H1 (cell line): ENCODE measurements at regions not wholly inside any gene's neighbourhood (a gene's known extent, or its start where the extent isn't known, plus 50 kb on each side); places are given as distances from the start of the nearest gene placed in this dataset.

ENCODE experiments used
- CTCF ChIA-PET: fragments of 300-600 bp; sonication (Branson Sonifier 250); formaldehyde crosslinking; loops from one replicate; lab custom pipeline; 2021; ENCODE audit not compliant: partially characterized antibody; lab: Charles Lee
- POLR2A ChIA-PET: fragments of 300-600 bp; sonication (Branson Sonifier 250); formaldehyde crosslinking; loops from one replicate; lab custom pipeline; 2021; ENCODE audit warnings: inconsistent platforms; ENCODE audit not compliant: partially characterized antibody; lab: Charles Lee
- DNase-seq, 2 experiments: peaks; one replicate each; pipeline versions ENCODE4 v3.0.0 to v3.0.0-alpha.2; 2010 to 2022; ENCODE audit warnings: low spot score in 2 of 2, low read depth in 1 of 2, mixed read lengths in 1 of 2
- FAIRE-seq: peaks from 2 replicates; lab custom pipeline; 2011; peaks lifted over from hg19 to GRCh38; lab: Jason Lieb, UNC
- H2AFZ ChIP-seq: 2 replicates; pipeline ENCODE4 v1.8.1; 2012; ENCODE audit warnings: low read length, inconsistent platforms
- H2AK5ac ChIP-seq: 2 replicates; pipeline ENCODE4 v1.6.1; 2013; ENCODE audit warnings: low read depth, low read length
- H2BK120ac ChIP-seq: replicated peaks from 2 replicates; pipeline ENCODE3; 2013; ENCODE audit warnings: low read depth, low read length, inconsistent platforms
- H2BK12ac ChIP-seq: 2 replicates; pipeline ENCODE4 v1.6.1; 2013; ENCODE audit warnings: low read depth, low read length
- H2BK15ac ChIP-seq: 2 replicates; pipeline ENCODE4 v1.6.1; 2013; ENCODE audit warnings: low read length
- H2BK20ac ChIP-seq: 2 replicates; pipeline ENCODE4 v1.6.1; 2013; ENCODE audit warnings: low read length
- H2BK5ac ChIP-seq: 2 replicates; pipeline ENCODE4 v1.6.1; 2013; ENCODE audit warnings: low read depth, low read length
- H3K14ac ChIP-seq: 2 replicates; pipeline ENCODE4 v1.6.1; 2013; ENCODE audit warnings: inconsistent platforms; ENCODE audit not compliant: insufficient read length
- H3K18ac ChIP-seq: 2 replicates; pipeline ENCODE4 v1.6.1; 2013; ENCODE audit warnings: low read length; ENCODE audit errors: extremely low read depth
- H3K23ac ChIP-seq: 2 replicates; pipeline ENCODE4 v1.6.1; 2013; ENCODE audit warnings: inconsistent platforms; ENCODE audit not compliant: insufficient read length
- H3K23me2 ChIP-seq: 2 replicates; pipeline ENCODE4 v1.6.1; 2013; ENCODE audit warnings: low read depth, low read length
- H3K27ac ChIP-seq: 2 replicates; pipeline ENCODE4 v1.6.1; 2011; ENCODE audit warnings: low read depth, low read length, inconsistent platforms
- H3K27me3 ChIP-seq, 4 experiments: replicated peaks in 1 of 4; 1 replicate in 1 of 4; 2 replicates in 3 of 4; pipeline versions ENCODE4 v1.6.1 to v1.8.1; 2011 to 2013; ENCODE audit warnings: low read length in 3 of 4, mild to moderate bottlenecking in 3 of 4, inconsistent platforms in 2 of 4, mixed read lengths in 2 of 4, moderate library complexity in 1 of 4; ENCODE audit not compliant: control insufficient read depth in 3 of 4, insufficient read depth in 3 of 4; ENCODE audit errors: extremely low read depth in 1 of 4
- H3K36me3 ChIP-seq, 4 experiments: 2 replicates each; pipeline versions ENCODE4 v1.6.1 to v1.8.1; 2011 to 2013; ENCODE audit warnings: mild to moderate bottlenecking in 4 of 4, low read length in 3 of 4, moderate library complexity in 2 of 4, control low read depth in 1 of 4, inconsistent platforms in 1 of 4; ENCODE audit not compliant: insufficient read depth in 4 of 4, control insufficient read depth in 2 of 4
- H3K4ac ChIP-seq: replicated peaks from 2 replicates; pipeline ENCODE3; 2013; ENCODE audit warnings: low read length, low read depth, mixed read lengths, inconsistent platforms; ENCODE audit not compliant: insufficient read length
- H3K4me1 ChIP-seq, 4 experiments: replicated peaks in 1 of 4; 1 replicate in 1 of 4; 2 replicates in 3 of 4; pipeline versions ENCODE4 v1.6.1 to v1.8.1; 2011 to 2013; ENCODE audit warnings: low read length in 3 of 4, inconsistent platforms in 2 of 4, mixed read lengths in 1 of 4; ENCODE audit not compliant: insufficient read depth in 4 of 4, control insufficient read depth in 3 of 4
- H3K4me2 ChIP-seq, 2 experiments: 2 replicates each; pipeline versions ENCODE4 v1.6.1 to v1.8.1; 2011 to 2013; ENCODE audit warnings: low read depth in 2 of 2, low read length in 2 of 2, control low read depth in 1 of 2, inconsistent platforms in 1 of 2, mild to moderate bottlenecking in 1 of 2; ENCODE audit not compliant: insufficient read depth in 1 of 2
- H3K4me3 ChIP-seq, 4 experiments: fragments of 200-600, 300-600 bp in 1 of 4; sonication (generic), shearing (Covaris generic), sonication (Bioruptor Twin) in 1 of 4; 2 replicates each; pipeline versions ENCODE4 v1.5.1 to v1.8.1; 2011 to 2016; ENCODE audit warnings: low read length in 4 of 4, low read depth in 3 of 4, control low read depth in 2 of 4, inconsistent platforms in 2 of 4, mild to moderate bottlenecking in 2 of 4, mixed read lengths in 1 of 4, moderate library complexity in 1 of 4; ENCODE audit not compliant: insufficient read depth in 2 of 4; ENCODE audit errors: extremely low read depth in 1 of 4
- H3K56ac ChIP-seq: replicated peaks from 2 replicates; pipeline ENCODE3; 2013; ENCODE audit warnings: low read depth, mild to moderate bottlenecking, mixed read lengths, low read length, inconsistent platforms; ENCODE audit not compliant: insufficient read length
- H3K79me1 ChIP-seq: 2 replicates; pipeline ENCODE4 v1.6.1; 2013; ENCODE audit warnings: low read depth, low read length, control low read depth
- H3K79me2 ChIP-seq, 2 experiments: 2 replicates each; pipeline versions ENCODE4 v1.6.1 to v1.8.1; 2012 to 2013; ENCODE audit warnings: low read length in 2 of 2, mild to moderate bottlenecking in 2 of 2, inconsistent platforms in 1 of 2; ENCODE audit not compliant: insufficient read depth in 2 of 2, control insufficient read depth in 1 of 2
- H3K9ac ChIP-seq, 4 experiments: replicated peaks in 1 of 4; 1 replicate in 1 of 4; 2 replicates in 3 of 4; pipeline versions ENCODE4 v1.6.1 to v1.8.1; 2011 to 2013; ENCODE audit warnings: low read depth in 3 of 4, low read length in 3 of 4, control low read depth in 2 of 4, mild to moderate bottlenecking in 2 of 4, moderate library complexity in 2 of 4, inconsistent platforms in 1 of 4; ENCODE audit errors: extremely low read depth in 1 of 4
- H3K9me3 ChIP-seq, 2 experiments: 2 replicates each; pipeline versions ENCODE4 v1.6.1 to v1.8.1; 2012 to 2013; ENCODE audit warnings: mild to moderate bottlenecking in 2 of 2, moderate library complexity in 2 of 2, control low read depth in 1 of 2, inconsistent platforms in 1 of 2, low read depth in 1 of 2, low read length in 1 of 2, mixed read lengths in 1 of 2; ENCODE audit not compliant: insufficient read depth in 2 of 2
- H4K20me1 ChIP-seq, 2 experiments: replicated peaks in 1 of 2; 2 replicates each; pipeline versions ENCODE3 to v1.8.1; 2011 to 2013; ENCODE audit warnings: inconsistent platforms in 2 of 2, low read length in 2 of 2, mild to moderate bottlenecking in 1 of 2; ENCODE audit not compliant: insufficient read depth in 2 of 2, control insufficient read depth in 1 of 2
- H4K5ac ChIP-seq: 2 replicates; pipeline ENCODE4 v1.6.1; 2013; ENCODE audit warnings: low read length, low read depth, mixed read lengths, inconsistent platforms; ENCODE audit not compliant: insufficient read length
- H4K8ac ChIP-seq: 2 replicates; pipeline ENCODE4 v1.8.0; 2013; ENCODE audit warnings: mild to moderate bottlenecking, moderate library complexity, low read length, inconsistent platforms; ENCODE audit not compliant: insufficient read depth; ENCODE audit errors: extremely low read depth
- H4K91ac ChIP-seq: replicated peaks from 2 replicates; pipeline ENCODE3; 2013; ENCODE audit warnings: low read length, mixed read lengths, inconsistent platforms; ENCODE audit not compliant: insufficient read length
- BACH1 ChIP-seq: IDR thresholded peaks from 2 replicates; pipeline ENCODE4 v1.6.1; 2012; ENCODE audit warnings: low read length, improper control_type of control experiment
- EGR1 ChIP-seq: IDR thresholded peaks from 2 replicates; pipeline ENCODE4 v1.6.1; 2011; ENCODE audit warnings: low read depth, low read length, borderline replicate concordance
- KDM1A ChIP-seq: fragments of 200-600, 300-600 bp; sonication (generic); IDR thresholded peaks from 2 replicates; pipeline ENCODE4 v1.7.1; 2016; ENCODE audit warnings: mild to moderate bottlenecking, low read length, borderline replicate concordance
- NANOG ChIP-seq: IDR thresholded peaks from 2 replicates; pipeline ENCODE4 v1.6.1; 2011; ENCODE audit warnings: low read length, low read depth, mild to moderate bottlenecking, inconsistent platforms; ENCODE audit not compliant: insufficient read depth, poor library complexity, severe bottlenecking
- NRF1 ChIP-seq: IDR thresholded peaks from 2 replicates; pipeline ENCODE4 v1.6.1; 2011; ENCODE audit warnings: mild to moderate bottlenecking, low read depth, low read length, improper control_type of control experiment
- PHF8 ChIP-seq: fragments of 200-600 bp; sonication (generic); conservative IDR thresholded peaks from 2 replicates; pipeline ENCODE4 v1.7.1; 2012; ENCODE audit warnings: low read depth, mild to moderate bottlenecking, inconsistent platforms, low read length, moderate library complexity
- WGBS, 2 experiments: shearing (Covaris generic) in 1 of 2; methylation state at CpG; one replicate each; pipeline versions ENCODE4 v1.1.6 to v1.1.7; 2013 to 2015; ENCODE audit warnings: low lambda C conversion rate in 2 of 2, mixed read lengths in 2 of 2, inconsistent platforms in 1 of 2, low coverage in 1 of 2, missing lambda C conversion rate in 1 of 2; ENCODE audit not compliant: insufficient replicate concordance in 2 of 2, insufficient coverage in 1 of 2, insufficient read length in 1 of 2; ENCODE audit errors: extremely low coverage in 1 of 2, missing lambda C conversion rate in 1 of 2; 5-methylcytosine and 5-hydroxymethylcytosine counted together

DNA sequence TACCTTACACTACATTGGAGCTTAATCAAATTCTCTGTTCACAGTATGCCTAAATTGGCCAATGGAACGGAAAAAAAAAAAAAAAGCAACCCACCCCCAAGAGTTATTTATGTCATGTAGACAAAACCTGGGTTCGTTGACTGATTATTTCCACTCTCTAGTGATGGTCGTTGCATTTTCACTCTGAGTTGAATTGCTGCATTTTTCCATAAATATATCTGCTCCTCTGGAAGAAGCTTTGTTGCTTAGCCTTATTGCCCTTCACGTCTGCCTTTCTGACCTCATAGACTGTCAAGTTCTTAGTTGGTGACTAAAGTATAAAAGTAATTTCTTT, 90.2 kb upstream of the RUNX1 start:
- no peak overlapping the region for H4K91ac ChIP-seq
- H2BK5ac ChIP-seq, result no peak overlapping the region
- H3K27me3 ChIP-seq, result no peaks in the 10 kb centered on the region
- no peaks in the 10 kb centered on the region for H3K4me1 ChIP-seq
- H3K27ac ChIP-seq, result no peak overlapping the region
- H2BK20ac ChIP-seq, result no peak overlapping the region
- H4K5ac ChIP-seq, result no peak overlapping the region
- no peaks in the 10 kb centered on the region for H3K23me2 ChIP-seq
- no peak for DNase-seq
- no peak overlapping the region for H3K4me3 ChIP-seq
- H3K79me1 ChIP-seq, result no peaks in the 10 kb centered on the region
- WGBS, 2 experiments, result 92% methylated on average over 4 of the region's 4 CpGs; no CpG with 5 or more reads in 1 of the 2 experiments
- H3K79me2 ChIP-seq, result no peaks in the 10 kb centered on the region
- H3K56ac ChIP-seq, result no peak overlapping the region
- no peaks in the 10 kb centered on the region for H4K20me1 ChIP-seq
- CTCF ChIA-PET, result interaction anchor here (0.7 kb wide), 1 partner anchor 59 kb away, joined by 3 read pairs; no protein-coding TSS in a partner anchor
- no peak overlapping the region for H2BK120ac ChIP-seq
- FAIRE-seq, result no peak
- no peak overlapping the region for H3K4ac ChIP-seq
- H2AFZ ChIP-seq, result no peak overlapping the region
- no peak overlapping the region for H4K8ac ChIP-seq
- TF ChIP-seq EGR1 (no peak), BACH1 (no peak), PHF8 (no peak), NRF1 (no peak), KDM1A (no peak), NANOG (no peak)
- no peak overlapping the region for H3K18ac ChIP-seq
- no peaks in the 10 kb centered on the region for H3K36me3 ChIP-seq
- no peak overlapping the region for H2BK12ac ChIP-seq
- H3K4me2 ChIP-seq, result no peak overlapping the region
- no peak overlapping the region for H3K9ac ChIP-seq
- H3K9me3 ChIP-seq, result no peaks in the 10 kb centered on the region
- H2AK5ac ChIP-seq, result no peak overlapping the region
- H2BK15ac ChIP-seq, result no peak overlapping the region
- no peak overlapping the region for H3K23ac ChIP-seq
- no peak overlapping the region for H3K14ac ChIP-seq
- POLR2A ChIA-PET, result no interaction called here
